ENCODE measurements at regions not wholly inside any gene's neighbourhood (a gene's known extent, or its start where the extent isn't known, plus 50 kb on each side); places are given as distances from the start of the nearest gene placed in this dataset.

DNA sequence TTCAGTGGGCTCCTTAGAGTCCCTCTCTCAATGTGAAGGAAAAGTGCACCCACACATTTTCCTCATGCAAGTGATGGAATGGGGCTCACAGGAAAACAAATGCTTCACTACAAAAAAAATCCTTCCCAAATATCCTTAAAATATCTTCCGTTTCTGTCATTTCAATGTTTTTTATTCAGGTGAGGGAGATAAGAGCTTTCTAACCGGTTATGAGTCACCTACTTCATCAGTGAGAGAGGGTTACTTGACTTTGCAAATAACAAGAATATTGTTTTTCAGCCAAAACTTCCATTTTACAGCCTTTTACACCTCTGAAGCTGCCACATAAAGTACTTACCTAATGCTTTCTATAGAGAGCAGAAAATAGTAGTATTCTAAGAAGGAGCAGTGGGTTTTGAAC is 98.3 kb upstream of the CD55 start:
- Histone ChIP-seq H3K27me3 (no peaks in the 10 kb centered on the region), H3K27ac (no peak overlapping the region), H3K9me3 (no peaks in the 10 kb centered on the region), H3K4me1 (peaks cover 10% of the 10 kb centered on the region), H3K36me3 (no peaks in the 10 kb centered on the region), H3K4me3 (no peak overlapping the region)
- intact Hi-C loops (cut with DNase I): no loop called here
- TF ChIP-seq POLR2AphosphoS5 (IDR thresholded peaks at IDR 0.05; ENCODE audit: insufficient read depth in 1 of 2, low read depth in 1 of 2): no peak
- TF ChIP-seq, protein P1, sequence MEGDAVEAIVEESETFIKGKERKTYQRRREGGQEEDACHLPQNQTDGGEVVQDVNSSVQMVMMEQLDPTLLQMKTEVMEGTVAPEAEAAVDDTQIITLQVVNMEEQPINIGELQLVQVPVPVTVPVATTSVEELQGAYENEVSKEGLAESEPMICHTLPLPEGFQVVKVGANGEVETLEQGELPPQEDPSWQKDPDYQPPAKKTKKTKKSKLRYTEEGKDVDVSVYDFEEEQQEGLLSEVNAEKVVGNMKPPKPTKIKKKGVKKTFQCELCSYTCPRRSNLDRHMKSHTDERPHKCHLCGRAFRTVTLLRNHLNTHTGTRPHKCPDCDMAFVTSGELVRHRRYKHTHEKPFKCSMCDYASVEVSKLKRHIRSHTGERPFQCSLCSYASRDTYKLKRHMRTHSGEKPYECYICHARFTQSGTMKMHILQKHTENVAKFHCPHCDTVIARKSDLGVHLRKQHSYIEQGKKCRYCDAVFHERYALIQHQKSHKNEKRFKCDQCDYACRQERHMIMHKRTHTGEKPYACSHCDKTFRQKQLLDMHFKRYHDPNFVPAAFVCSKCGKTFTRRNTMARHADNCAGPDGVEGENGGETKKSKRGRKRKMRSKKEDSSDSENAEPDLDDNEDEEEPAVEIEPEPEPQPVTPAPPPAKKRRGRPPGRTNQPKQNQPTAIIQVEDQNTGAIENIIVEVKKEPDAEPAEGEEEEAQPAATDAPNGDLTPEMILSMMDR (IDR thresholded peaks at IDR 0.05): no peak
- TF ChIP-seq POLR2A (IDR thresholded peaks at IDR 0.05): no peak
- DNase-seq (ENCODE audit: extremely low spot score in 2 of 2): no peak

DNA sequence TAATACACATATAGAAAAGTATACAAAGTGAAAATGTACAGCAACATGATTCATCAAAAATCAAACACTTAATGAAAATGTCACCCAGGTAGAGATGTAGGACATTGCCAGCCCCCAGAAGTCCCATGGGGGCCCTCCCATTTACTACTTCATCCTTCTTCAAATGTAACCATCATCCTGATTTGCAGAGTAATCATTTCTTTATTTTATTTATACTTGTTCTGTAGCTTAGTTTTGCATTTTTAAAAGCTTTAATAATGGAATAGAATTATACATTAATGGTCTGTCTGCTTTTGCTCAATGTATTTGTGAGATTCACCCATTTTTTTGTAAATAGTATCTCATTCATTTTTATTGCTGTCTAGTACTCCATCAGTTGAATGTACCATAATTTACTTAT is 96.8 kb upstream of the CD55 start:
- Histone ChIP-seq H3K4me1 (no peaks in the 10 kb centered on the region), H3K9me3 (no peaks in the 10 kb centered on the region), H3K36me3 (no peaks in the 10 kb centered on the region), H3K4me3 (no peak overlapping the region), H3K27ac (no peak overlapping the region), H3K27me3 (no peaks in the 10 kb centered on the region)
- DNase-seq (ENCODE audit: extremely low spot score in 2 of 2): no peak
- intact Hi-C loops (cut with DNase I): no loop called here
- TF ChIP-seq POLR2A (IDR thresholded peaks at IDR 0.05) (no peak), POLR2AphosphoS5 (IDR thresholded peaks at IDR 0.05; ENCODE audit: insufficient read depth in 1 of 2, low read depth in 1 of 2) (no peak)
- TF ChIP-seq, protein P1 (IDR thresholded peaks at IDR 0.05): no peak

DNA sequence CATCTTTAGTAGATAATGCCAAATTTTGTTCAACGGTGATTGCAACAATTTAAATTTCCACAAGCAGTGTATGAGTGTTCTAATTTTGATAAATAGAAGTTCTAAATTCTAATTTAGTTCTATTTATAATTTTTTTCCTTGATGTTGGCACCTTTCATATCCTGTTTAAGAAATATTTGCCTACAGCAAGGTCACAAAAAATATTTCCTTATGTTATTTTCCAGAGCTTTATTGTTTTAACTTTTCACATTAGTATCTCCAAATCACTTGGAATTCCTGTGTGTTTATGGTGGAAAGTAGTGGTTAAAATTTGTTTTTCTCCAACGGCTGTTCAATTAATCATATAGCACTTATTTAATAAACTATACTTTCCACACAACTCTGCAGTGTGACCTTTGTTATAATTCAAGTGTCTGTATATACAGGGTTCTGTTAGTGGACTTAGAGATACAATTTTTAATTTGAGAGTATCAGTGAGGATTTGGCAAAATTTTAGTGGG is 94.3 kb upstream of the CD55 start:
- Histone ChIP-seq H3K4me3 (no peak overlapping the region), H3K4me1 (no peaks in the 10 kb centered on the region), H3K27ac (no peak overlapping the region), H3K9me3 (no peaks in the 10 kb centered on the region), H3K27me3 (no peaks in the 10 kb centered on the region), H3K36me3 (no peaks in the 10 kb centered on the region)
- TF ChIP-seq, protein P1 (IDR thresholded peaks at IDR 0.05): no peak
- TF ChIP-seq POLR2A (IDR thresholded peaks at IDR 0.05) (no peak), POLR2AphosphoS5 (IDR thresholded peaks at IDR 0.05; ENCODE audit: insufficient read depth in 1 of 2, low read depth in 1 of 2) (no peak)
- no peak for DNase-seq (ENCODE audit: extremely low spot score in 2 of 2)
- intact Hi-C loops (cut with DNase I): no loop called here

DNA sequence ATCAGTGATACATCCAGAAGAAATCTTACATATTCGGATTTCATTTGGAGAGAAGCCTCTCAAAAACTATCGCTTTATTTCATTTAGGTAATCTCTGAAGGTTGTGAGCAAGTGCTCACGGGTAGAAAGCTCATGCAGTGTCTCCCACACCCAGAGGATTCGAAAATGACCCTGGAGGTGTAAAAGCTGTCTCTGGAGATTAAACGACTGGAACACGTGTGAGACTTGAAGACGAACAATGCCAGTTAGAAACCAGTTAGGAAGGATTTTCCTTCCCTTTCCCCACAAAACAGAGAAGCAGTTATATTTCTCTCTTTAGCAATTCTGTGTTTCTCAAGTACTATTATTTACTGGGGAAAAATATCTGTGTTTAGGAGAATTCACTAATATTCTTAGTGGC is 92.5 kb upstream of the CD55 start:
- Histone ChIP-seq H3K27ac (no peak overlapping the region), H3K4me3 (no peak overlapping the region), H3K27me3 (no peaks in the 10 kb centered on the region), H3K36me3 (no peaks in the 10 kb centered on the region), H3K4me1 (no peaks in the 10 kb centered on the region), H3K9me3 (no peaks in the 10 kb centered on the region)
- intact Hi-C loops (cut with DNase I): no loop called here
- TF ChIP-seq, protein P1 (IDR thresholded peaks at IDR 0.05): no peak
- no peak for TF ChIP-seq POLR2A (IDR thresholded peaks at IDR 0.05)
- no peak for TF ChIP-seq POLR2AphosphoS5 (IDR thresholded peaks at IDR 0.05; ENCODE audit: insufficient read depth in 1 of 2, low read depth in 1 of 2)
- no peak for DNase-seq (ENCODE audit: extremely low spot score in 2 of 2)

DNA sequence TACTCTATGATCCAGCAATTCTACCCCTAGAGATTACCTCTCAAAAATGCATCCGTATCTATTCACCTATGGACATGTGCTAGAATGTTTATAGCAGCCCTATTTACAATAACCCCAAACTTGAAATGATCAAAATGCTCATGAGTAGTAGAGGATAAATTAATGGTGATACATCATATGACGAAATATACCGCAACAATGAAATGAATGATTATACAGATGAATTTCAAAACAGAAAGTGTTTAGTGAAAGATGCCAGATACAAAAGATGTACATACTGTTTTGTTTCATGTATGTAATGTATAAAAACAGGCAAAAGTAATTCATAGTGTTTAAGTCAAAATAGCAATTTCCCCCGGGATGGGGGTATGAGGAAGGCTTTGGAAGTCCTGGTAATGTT is 91.0 kb upstream of the CD55 start:
- no peak overlapping the region for H3K4me3 ChIP-seq

More for the DNA sequence above, 91.0 kb upstream of the CD55 start:
- H3K36me3 ChIP-seq: no peaks in the 10 kb centered on the region
- H3K27ac ChIP-seq: no peak overlapping the region
- TF ChIP-seq POLR2A (IDR thresholded peaks at IDR 0.05) (no peak), POLR2AphosphoS5 (IDR thresholded peaks at IDR 0.05; ENCODE audit: insufficient read depth in 1 of 2, low read depth in 1 of 2) (no peak)
- TF ChIP-seq, protein P1 (IDR thresholded peaks at IDR 0.05): no peak
- DNase-seq (ENCODE audit: extremely low spot score in 2 of 2): no peak
- no peaks in the 10 kb centered on the region for H3K4me1 ChIP-seq
- no peaks in the 10 kb centered on the region for H3K9me3 ChIP-seq
- intact Hi-C loops (cut with DNase I): no loop called here
- no peaks in the 10 kb centered on the region for H3K27me3 ChIP-seq

Measured in vagina (tissue), 2 donors.